Ovary (tissue), 7 donors: ENCODE measurements at regions not wholly inside any gene's neighbourhood (a gene's known extent, or its start where the extent isn't known, plus 50 kb on each side); places are given as distances from the start of the nearest gene placed in this dataset.
"Not testable (repeated sequence)": the region's sequence is repeated elsewhere in the genome, so short reads cannot be mapped to it uniquely, and the experiment has no call there.

ENCODE experiments used
- DNase-seq, 5 donors: peaks; one replicate each; pipeline ENCODE4 v3.0.0-alpha.2; 2019 to 2020
- H3K27ac ChIP-seq, 2 donors: fragments of 200-600 bp; one replicate each; pipeline versions ENCODE4 v1.5.1 to v1.8.0; 2019 to 2022
- H3K27me3 ChIP-seq: fragments of 200-600 bp; one replicate; pipeline ENCODE4 v1.8.0; 2022
- H3K36me3 ChIP-seq: fragments of 200-600 bp; sonication (generic); one replicate; pipeline ENCODE4 v1.5.1; 2019
- H3K4me1 ChIP-seq: one replicate; pipeline ENCODE4 v1.8.1; 2013; ENCODE audit warnings: mild to moderate bottlenecking, moderate library complexity; ENCODE audit not compliant: insufficient read depth
- H3K4me3 ChIP-seq: fragments of 200-600 bp; sonication (generic); one replicate; pipeline ENCODE4 v1.5.1; 2017
- H3K9me3 ChIP-seq, 2 donors: fragments of 200-600 bp in 1 of 2; sonication (generic) in 1 of 2; one replicate each; pipeline versions ENCODE4 v1.5.1 to v1.8.1; 2013 to 2019; ENCODE audit warnings: mild to moderate bottlenecking in 1 of 2, moderate library complexity in 1 of 2
- CTCF ChIP-seq, 3 donors: fragments of 450-650 bp in 2 of 3; fragments of 200-600 bp in 1 of 3; IDR thresholded peaks; one replicate each; pipeline versions ENCODE4 v1.5.1 to v1.8.0; 2016 to 2022; ENCODE audit warnings: antibody characterized with exemption in 3 of 3, mild to moderate bottlenecking in 1 of 3
- EP300 ChIP-seq: sonication (generic); formaldehyde crosslinking; IDR thresholded peaks from one replicate; pipeline ENCODE4 v1.6.1; 2017; ENCODE audit warnings: antibody characterized with exemption
- POLR2A ChIP-seq: fragments of 450-650 bp; IDR thresholded peaks from one replicate; pipeline ENCODE4 v1.6.1; 2017; ENCODE audit warnings: antibody characterized with exemption, mild to moderate bottlenecking, moderate library complexity
- WGBS, 3 donors: extraction: QIAGEN DNeasy Blood & Tissue Kit in 1 of 3; methylation state at CpG; one replicate each; pipeline versions ENCODE4 v1.1.5 to v1.1.7; 2013 to 2017; 5-methylcytosine and 5-hydroxymethylcytosine counted together
- intact Hi-C, 4 donors: fragments of 100-400 bp; cut with DNase I; formaldehyde crosslinking; loops; one replicate each; pipeline versions ENCODE4 v1.11.0 to v1.15.1; 2022 to 2023
- donor health status: DM: no; HTN: no; CAD: no; lungs with moderate emphysema.
- donor health status: DM: no; HTN: no; CAD: no.
- donor health status: Bipolar disorder and iron deficiency.
- donor health status: DM: no; HTN: no; CAD: no.
- donor health status: DM: yes; HTN: yes; CAD: no.

- no peak overlapping the region for H3K27ac ChIP-seq
- H3K4me1 ChIP-seq = no peaks in the 10 kb centered on the region
- no peak overlapping the region for H3K4me3 ChIP-seq
- H3K36me3 ChIP-seq = no peaks in the 10 kb centered on the region
- no peak for TF ChIP-seq POLR2A
- TF ChIP-seq EP300 = no peak
- TF ChIP-seq CTCF (IDR thresholded peaks at IDR 0.05) = no peak
- no peaks in the 10 kb centered on the region for H3K27me3 ChIP-seq
- intact Hi-C loops = no loop called here
- DNase-seq = no peak
- H3K9me3 ChIP-seq = no peaks in the 10 kb centered on the region
- WGBS, 3 donors = 86 to 100% (median 92%) methylated on average over 2 of the region's 2 CpGs
These were observed 50.7 kb upstream of the TNFSF4 start for GRCh38 chr1:173257805-173258204.

- no peak for TF ChIP-seq EP300
- 92 to 96% (median 95%) methylated on average over 5 of the region's 5 CpGs for WGBS, 3 donors
- Histone ChIP-seq H3K4me1 (no peaks in the 10 kb centered on the region), H3K27ac (no peak overlapping the region), H3K36me3 (no peaks in the 10 kb centered on the region), H3K9me3 (no peaks in the 10 kb centered on the region), H3K27me3 (no peaks in the 10 kb centered on the region), H3K4me3 (no peak overlapping the region)
- DNase-seq = no peak
- intact Hi-C loops = no loop called here
These were observed 51.5 kb upstream of the TNFSF4 start for GRCh38 chr1:173258479-173259264.

GRCh38 chr1:173260329-173260728 lies 53.2 kb upstream of the TNFSF4 start:
- H3K4me1 ChIP-seq, intact Hi-C loops, H3K27ac ChIP-seq, H3K4me3 ChIP-seq, H3K9me3 ChIP-seq, DNase-seq, H3K27me3 ChIP-seq, H3K36me3 ChIP-seq: not testable (repeated sequence)
- 82 to 97% (median 83%) methylated on average over 1 of the region's 1 CpG for WGBS, 3 donors

GRCh38 chr1:173266841-173267240 lies 59.7 kb upstream of the TNFSF4 start:
- H3K9me3 ChIP-seq = no peaks in the 10 kb centered on the region
- DNase-seq = no peak
- TF ChIP-seq POLR2A (no peak), EP300 (no peak), CTCF (IDR thresholded peaks at IDR 0.05) (no peak)
- intact Hi-C loops = no loop called here
- H3K4me3 ChIP-seq = no peak overlapping the region
- H3K4me1 ChIP-seq = no peaks in the 10 kb centered on the region
- no peaks in the 10 kb centered on the region for H3K36me3 ChIP-seq
- no peaks in the 10 kb centered on the region for H3K27me3 ChIP-seq
- no peak overlapping the region for H3K27ac ChIP-seq
- WGBS, 3 donors = 50 to 60% (median 52%) methylated on average over 3 of the region's 3 CpGs

GRCh38 chr1:173267453-173267945 lies 60.4 kb upstream of the TNFSF4 start:
- Histone ChIP-seq H3K27me3 (no peaks in the 10 kb centered on the region), H3K9me3 (no peaks in the 10 kb centered on the region), H3K4me3 (no peak overlapping the region), H3K4me1 (no peaks in the 10 kb centered on the region), H3K27ac (no peak overlapping the region), H3K36me3 (no peaks in the 10 kb centered on the region)
- TF ChIP-seq CTCF (IDR thresholded peaks at IDR 0.05) = no peak
- TF ChIP-seq POLR2A = no peak
- no peak for TF ChIP-seq EP300
- WGBS, 3 donors = 75 to 90% (median 82%) methylated on average over 2 of the region's 2 CpGs
- no peak for DNase-seq
- intact Hi-C loops = no loop called here
